ENCODE measurements at regions not wholly inside any gene's neighbourhood (a gene's known extent, or its start where the extent isn't known, plus 50 kb on each side); places are given as distances from the start of the nearest gene placed in this dataset.

GRCh38 chr4:45650545-45650944, 473.3 kb downstream of the GABRG1 start:
- DNase-seq (no peak), ATAC-seq (no peak)
- Histone ChIP-seq H3K4me1 (no peaks in the 10 kb centered on the region), H3K9me3 (no peaks in the 10 kb centered on the region), H3K4me3 (no peak overlapping the region), H3K27me3 (ENCODE audit: insufficient read depth in 3 of 3, low read length in 2 of 3) (no peaks in the 10 kb centered on the region), H3K36me3 (ENCODE audit: insufficient read depth in 1 of 2, low read depth in 1 of 2) (no peaks in the 10 kb centered on the region), H3K27ac (no peak overlapping the region)
- no peak for TF ChIP-seq CTCF (IDR thresholded peaks at IDR 0.05)
- intact Hi-C loops (cut with DNase I) = no loop called here
- 94 to 100% (median 100%) methylated on average over 1 of the region's 1 CpG for WGBS, 3 donors

- intact Hi-C loops (cut with DNase I) = no loop called here
- Histone ChIP-seq H3K4me1 (no peaks in the 10 kb centered on the region), H3K4me3 (no peak overlapping the region), H3K36me3 (ENCODE audit: insufficient read depth in 1 of 2, low read depth in 1 of 2) (no peaks in the 10 kb centered on the region), H3K27me3 (ENCODE audit: insufficient read depth in 3 of 3, low read length in 2 of 3) (no peaks in the 10 kb centered on the region), H3K27ac (no peak overlapping the region), H3K9me3 (no peaks in the 10 kb centered on the region)
- TF ChIP-seq CTCF (IDR thresholded peaks at IDR 0.05) = no peak
- no peak for DNase-seq
- ATAC-seq = no peak
Observed at GRCh38 chr4:45648846-45649245, 475.0 kb downstream of the GABRG1 start.

- no peak for ATAC-seq
- Histone ChIP-seq H3K4me1 (no peaks in the 10 kb centered on the region), H3K9me3 (no peaks in the 10 kb centered on the region), H3K27ac (no peak overlapping the region), H3K27me3 (ENCODE audit: insufficient read depth in 3 of 3, low read length in 2 of 3) (no peaks in the 10 kb centered on the region), H3K36me3 (ENCODE audit: insufficient read depth in 1 of 2, low read depth in 1 of 2) (no peaks in the 10 kb centered on the region), H3K4me3 (no peak overlapping the region)
- intact Hi-C loops (cut with DNase I) = no loop called here
- no peak for DNase-seq
- no peak for TF ChIP-seq CTCF (IDR thresholded peaks at IDR 0.05)
Observed at GRCh38 chr4:45647823-45648222, 476.0 kb downstream of the GABRG1 start.

- DNase-seq (no peak), ATAC-seq (no peak)
- no peak overlapping the region for H3K4me3 ChIP-seq
- H3K9me3 ChIP-seq = no peaks in the 10 kb centered on the region
- no peaks in the 10 kb centered on the region for H3K4me1 ChIP-seq
- no peaks in the 10 kb centered on the region for H3K36me3 ChIP-seq (ENCODE audit: insufficient read depth in 1 of 2, low read depth in 1 of 2)
- intact Hi-C loops (cut with DNase I) = no loop called here
- no peak overlapping the region for H3K27ac ChIP-seq
- H3K27me3 ChIP-seq (ENCODE audit: insufficient read depth in 3 of 3, low read length in 2 of 3) = no peaks in the 10 kb centered on the region
- 86 to 88% (median 87%) methylated on average over 8 of the region's 8 CpGs for WGBS, 3 donors
- no peak for TF ChIP-seq CTCF (IDR thresholded peaks at IDR 0.05)
Observed at GRCh38 chr4:45646885-45647590, 476.8 kb downstream of the GABRG1 start.

GRCh38 chr4:45640281-45640680, 483.6 kb downstream of the GABRG1 start:
- no peaks in the 10 kb centered on the region for H3K27me3 ChIP-seq (ENCODE audit: insufficient read depth in 3 of 3, low read length in 2 of 3)
- H3K4me3 ChIP-seq = no peak overlapping the region
- no peaks in the 10 kb centered on the region for H3K36me3 ChIP-seq (ENCODE audit: insufficient read depth in 1 of 2, low read depth in 1 of 2)
- DNase-seq (no peak), ATAC-seq (no peak)
- no peak for TF ChIP-seq CTCF (IDR thresholded peaks at IDR 0.05)
- no peaks in the 10 kb centered on the region for H3K9me3 ChIP-seq
- intact Hi-C loops (cut with DNase I) = no loop called here
- no peaks in the 10 kb centered on the region for H3K4me1 ChIP-seq
- H3K27ac ChIP-seq = no peak overlapping the region
- 70 to 78% (median 76%) methylated on average over 6 of the region's 6 CpGs for WGBS, 3 donors
